Esophagus squamous epithelium (tissue), 4 donors: ENCODE measurements at regions not wholly inside any gene's neighbourhood (a gene's known extent, or its start where the extent isn't known, plus 50 kb on each side); places are given as distances from the start of the nearest gene placed in this dataset.

Experiments used
- POLR2A ChIP-seq, 4 donors: fragments of 450-650 bp; IDR thresholded peaks; one replicate each; pipeline ENCODE4 v1.6.1; 2017; ENCODE audit warnings: antibody characterized with exemption in 4 of 4, mild to moderate bottlenecking in 4 of 4, moderate library complexity in 3 of 4
- TF ChIP-seq, protein P1 (sequence below), 6 experiments: fragments of 450-650 bp in 4 of 6; fragments of 200-600 bp in 2 of 6; sonication (generic) in 2 of 6; IDR thresholded peaks; one replicate each; pipeline ENCODE4 v1.5.1; 2016 to 2019; ENCODE audit warnings: antibody characterized with exemption in 6 of 6, mild to moderate bottlenecking in 4 of 6, moderate library complexity in 4 of 6

GRCh38 chr5:156189628-156190027 is 137.3 kb upstream of the SGCD start:
- TF ChIP-seq, protein P1, sequence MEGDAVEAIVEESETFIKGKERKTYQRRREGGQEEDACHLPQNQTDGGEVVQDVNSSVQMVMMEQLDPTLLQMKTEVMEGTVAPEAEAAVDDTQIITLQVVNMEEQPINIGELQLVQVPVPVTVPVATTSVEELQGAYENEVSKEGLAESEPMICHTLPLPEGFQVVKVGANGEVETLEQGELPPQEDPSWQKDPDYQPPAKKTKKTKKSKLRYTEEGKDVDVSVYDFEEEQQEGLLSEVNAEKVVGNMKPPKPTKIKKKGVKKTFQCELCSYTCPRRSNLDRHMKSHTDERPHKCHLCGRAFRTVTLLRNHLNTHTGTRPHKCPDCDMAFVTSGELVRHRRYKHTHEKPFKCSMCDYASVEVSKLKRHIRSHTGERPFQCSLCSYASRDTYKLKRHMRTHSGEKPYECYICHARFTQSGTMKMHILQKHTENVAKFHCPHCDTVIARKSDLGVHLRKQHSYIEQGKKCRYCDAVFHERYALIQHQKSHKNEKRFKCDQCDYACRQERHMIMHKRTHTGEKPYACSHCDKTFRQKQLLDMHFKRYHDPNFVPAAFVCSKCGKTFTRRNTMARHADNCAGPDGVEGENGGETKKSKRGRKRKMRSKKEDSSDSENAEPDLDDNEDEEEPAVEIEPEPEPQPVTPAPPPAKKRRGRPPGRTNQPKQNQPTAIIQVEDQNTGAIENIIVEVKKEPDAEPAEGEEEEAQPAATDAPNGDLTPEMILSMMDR (IDR thresholded peaks at IDR 0.05), result no peak
- no peak for TF ChIP-seq POLR2A (IDR thresholded peaks at IDR 0.05)
